Ramos (cell line): ENCODE measurements at regions not wholly inside any gene's neighbourhood (a gene's known extent, or its start where the extent isn't known, plus 50 kb on each side); places are given as distances from the start of the nearest gene placed in this dataset.

Experiments used
- in situ Hi-C: fragments of 300-500 bp; cut with MboI; formaldehyde crosslinking; loops from one replicate; pipeline ENCODE4 v1.14.3; 2022; ENCODE audit warnings: low sequenced_read_pairs; ENCODE audit not compliant: unreplicated experiment

GRCh38 chr6:19004176-19004575 is 617.0 kb downstream of the RNF144B start:
- in situ Hi-C loops = no loop called here

GRCh38 chr6:19009769-19010168 is 622.6 kb downstream of the RNF144B start:
- in situ Hi-C loops = no loop called here

- in situ Hi-C loops = no loop called here
These were observed 626.0 kb downstream of the RNF144B start for GRCh38 chr6:19013026-19013705.

- in situ Hi-C loops = no loop called here
These were observed 637.6 kb downstream of the RNF144B start for GRCh38 chr6:19024737-19025136.

GRCh38 chr6:19028201-19028600 is 641.1 kb downstream of the RNF144B start:
- in situ Hi-C loops = no loop called here

- in situ Hi-C loops = no loop called here
These were observed 645.6 kb downstream of the RNF144B start for GRCh38 chr6:19032591-19033295.

GRCh38 chr6:19033683-19034082 is 646.5 kb downstream of the RNF144B start:
- in situ Hi-C loops = no loop called here

- in situ Hi-C loops = no loop called here
These were observed 647.8 kb downstream of the RNF144B start for GRCh38 chr6:19034986-19035385.

GRCh38 chr6:19035461-19036195 is 648.5 kb downstream of the RNF144B start:
- in situ Hi-C loops = no loop called here

GRCh38 chr6:19036196-19036555 is 649.0 kb downstream of the RNF144B start:
- in situ Hi-C loops = no loop called here

- in situ Hi-C loops = no loop called here
These were observed 650.5 kb downstream of the RNF144B start for GRCh38 chr6:19037607-19038006.

GRCh38 chr6:19039287-19039686 is 652.1 kb downstream of the RNF144B start:
- in situ Hi-C loops = no loop called here

GRCh38 chr6:19041906-19042305 is 654.8 kb downstream of the RNF144B start:
- in situ Hi-C loops = no loop called here

GRCh38 chr6:19042420-19042819 is 655.3 kb downstream of the RNF144B start:
- in situ Hi-C loops = no loop called here

- in situ Hi-C loops = no loop called here
These were observed 663.6 kb downstream of the RNF144B start for GRCh38 chr6:19050765-19051164.

- in situ Hi-C loops = no loop called here
These were observed 665.1 kb downstream of the RNF144B start for GRCh38 chr6:19052219-19052618.

- in situ Hi-C loops = no loop called here
These were observed 672.0 kb downstream of the RNF144B start for GRCh38 chr6:19059102-19059501.

- in situ Hi-C loops = no loop called here
These were observed 680.0 kb downstream of the RNF144B start for GRCh38 chr6:19067165-19067564.

- in situ Hi-C loops = no loop called here
These were observed 683.4 kb downstream of the RNF144B start for GRCh38 chr6:19070520-19070919.

GRCh38 chr6:19083801-19084200 is 696.7 kb downstream of the RNF144B start:
- in situ Hi-C loops = no loop called here

- in situ Hi-C loops = no loop called here
These were observed 699.3 kb downstream of the RNF144B start for GRCh38 chr6:19086480-19086879.
